Head of caudate nucleus (tissue), 42 donors: ENCODE measurements at regions not wholly inside any gene's neighbourhood (a gene's known extent, or its start where the extent isn't known, plus 50 kb on each side); places are given as distances from the start of the nearest gene placed in this dataset.

Experiments
- DNase-seq, 42 donors: peaks; one replicate each; pipeline versions ENCODE4 v3.0.0 to v3.0.0-alpha.2; 2020 to 2021; ENCODE audit warnings: mixed read lengths in 7 of 42
- intact Hi-C: fragments of 100-400 bp; cut with DNase I; formaldehyde crosslinking; loops from one replicate; pipeline ENCODE4 v1.15.0; 2022

- intact Hi-C loops, result no loop called here
- peak in 3 of 42 donors; percentile 10 to 32 (median 13) for DNase-seq
Observed at GRCh38 chr1:229089586-229090208, 181.2 kb upstream of the RAB4A start.

GRCh38 chr1:229091721-229092136, 179.2 kb upstream of the RAB4A start:
- intact Hi-C loops, result no loop called here

DNA sequence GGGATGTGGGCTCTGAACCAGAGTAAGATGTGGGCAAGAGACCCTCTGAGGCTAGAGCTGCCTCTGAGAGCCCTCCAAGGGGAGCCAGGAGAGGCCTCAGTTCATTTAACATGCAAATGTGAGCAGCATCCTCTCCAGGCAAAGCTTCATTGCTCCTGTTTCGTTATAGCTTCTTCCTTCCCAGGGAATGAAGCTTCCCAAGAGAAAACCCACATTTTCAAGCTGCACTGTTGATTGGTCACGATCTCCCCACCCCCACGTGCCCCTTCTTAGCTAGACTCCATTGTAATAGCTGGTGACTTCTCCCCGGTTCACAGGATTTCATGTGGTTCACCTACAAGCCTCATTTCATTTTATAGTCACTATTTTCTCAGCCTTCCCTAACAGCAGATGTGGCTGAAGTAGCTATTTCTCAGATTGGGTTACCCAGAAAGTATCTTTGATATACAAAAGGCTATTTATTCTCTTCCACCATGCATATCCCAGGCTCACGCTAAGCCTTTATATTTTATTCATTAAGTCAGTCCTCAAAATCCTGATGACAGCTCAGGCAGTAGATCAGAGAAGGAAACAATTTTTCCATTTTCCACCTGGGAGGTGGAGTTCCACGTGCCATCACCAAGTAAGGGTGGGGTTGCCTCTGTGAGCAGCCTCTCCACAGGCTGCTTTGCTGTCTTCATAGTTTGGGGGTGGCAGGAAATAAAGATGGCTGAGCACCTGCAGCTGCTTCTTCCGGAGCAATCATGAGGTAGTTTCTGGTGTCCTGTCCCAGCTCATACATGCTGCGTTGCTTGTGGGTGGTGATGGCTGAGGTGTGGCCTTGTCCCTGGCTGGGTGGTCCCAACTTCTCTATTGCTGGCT, 178.3 kb upstream of the RAB4A start:
- intact Hi-C loops, result no loop called here
- DNase-seq, result peak in 15 of 42 donors; percentile 9 to 56 (median 39)

More at GRCh38 chr1:229091721-229092136, 179.2 kb upstream of the RAB4A start:
- DNase-seq, result peak in 3 of 42 donors; percentile 8 to 43 (median 36)

DNA sequence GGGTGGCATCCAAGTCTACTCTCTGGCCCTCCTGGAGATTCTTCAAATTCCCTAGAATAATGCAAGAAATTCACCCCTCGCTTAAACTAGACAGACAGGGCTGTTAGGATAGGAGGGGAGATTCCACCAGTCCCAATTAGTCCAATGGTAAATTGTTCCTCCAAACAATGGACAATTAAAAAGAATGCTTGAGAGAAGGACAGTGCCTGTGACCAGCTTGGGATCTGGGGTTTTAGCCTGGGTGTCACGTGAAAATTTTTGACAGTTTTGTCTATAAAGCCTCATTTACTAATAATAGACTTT, 177.7 kb upstream of the RAB4A start:
- intact Hi-C loops, result no loop called here
- DNase-seq, result peak in 3 of 42 donors; percentile 1 to 13 (median 5)

GRCh38 chr1:229093609-229094336, 177.1 kb upstream of the RAB4A start:
- peak in 1 of 42 donors; percentile 6 for DNase-seq
- intact Hi-C loops, result no loop called here

DNA sequence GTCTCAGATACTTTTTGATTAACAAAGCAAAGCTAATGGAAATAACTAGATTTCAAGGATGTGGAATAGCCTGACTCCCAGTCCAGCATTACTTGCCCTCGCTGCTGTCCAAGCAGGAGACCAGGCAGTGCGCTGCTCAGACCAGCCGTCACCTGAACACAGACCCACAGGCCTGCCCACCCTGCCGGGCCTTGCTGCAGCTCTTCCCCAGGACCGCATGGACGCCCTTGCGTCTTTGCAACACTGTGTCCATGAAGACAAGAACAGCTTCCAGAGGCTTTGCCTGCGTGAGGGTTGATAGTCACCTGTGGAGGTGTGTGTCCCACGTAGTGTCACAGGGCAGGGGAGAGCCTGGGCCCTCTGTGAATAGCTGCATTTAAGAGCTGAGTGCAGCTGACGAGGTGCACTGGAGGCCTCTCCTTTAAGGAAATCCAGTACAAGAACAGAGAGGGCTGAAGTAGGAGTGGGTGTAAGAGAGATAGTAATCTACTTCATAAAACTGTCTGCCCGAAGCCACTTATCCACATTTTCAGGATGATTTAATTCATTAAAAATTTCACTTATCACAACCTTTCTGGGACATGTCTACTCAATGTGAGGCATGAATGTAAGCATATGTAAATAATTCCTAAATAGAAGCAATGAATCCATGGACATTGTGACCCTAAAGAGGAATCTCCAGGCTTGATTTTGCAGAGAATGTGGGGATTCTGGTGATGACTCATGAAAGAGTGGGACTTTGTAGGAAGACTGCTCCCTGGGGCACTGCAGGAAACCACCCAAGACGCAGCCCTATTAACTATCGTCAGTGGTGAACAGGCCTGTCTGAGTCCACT, 176.2 kb upstream of the RAB4A start:
- intact Hi-C loops, result no loop called here
- peak in 2 of 42 donors; percentile 4 to 32 for DNase-seq

DNA sequence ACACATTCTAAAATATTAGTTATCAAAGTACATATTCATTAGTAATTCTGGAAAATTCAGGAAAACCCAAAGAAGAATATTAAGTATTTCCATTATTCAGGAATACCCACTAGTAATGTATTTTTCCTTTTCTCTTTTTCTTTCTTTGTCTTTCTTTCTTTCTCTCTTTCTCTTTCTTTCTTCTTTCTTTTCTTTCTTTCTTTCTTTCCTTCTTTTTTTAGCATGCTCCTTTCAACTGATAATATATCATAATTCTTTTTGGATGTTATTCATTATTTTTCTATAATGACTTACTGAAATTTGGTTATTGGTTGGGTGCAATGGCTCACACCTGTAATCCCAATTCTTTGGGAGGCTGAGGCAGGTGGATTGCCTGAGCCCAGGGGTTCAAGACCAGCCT, 175.6 kb upstream of the RAB4A start:
- intact Hi-C loops, result no loop called here
- no peak for DNase-seq

DNA sequence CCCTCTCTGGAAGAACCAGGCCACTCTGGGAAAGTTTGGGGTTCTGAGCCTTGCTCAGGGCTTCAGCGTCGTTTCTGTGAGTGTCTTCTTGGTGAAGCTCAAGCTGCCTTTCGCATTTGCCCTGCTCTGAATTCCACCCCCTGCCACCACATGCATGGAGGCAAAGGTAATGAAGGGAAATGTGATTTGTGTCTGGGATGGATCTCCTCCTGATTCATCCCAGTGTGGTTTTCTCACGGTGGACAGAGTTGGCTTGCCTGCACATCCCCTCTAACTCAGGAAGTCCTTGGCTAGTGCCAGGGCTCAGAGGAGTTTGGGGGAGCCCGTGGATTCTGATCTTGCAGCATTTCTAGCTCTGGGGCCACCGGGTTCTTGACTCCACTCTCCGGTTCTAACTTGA, 173.6 kb upstream of the RAB4A start:
- DNase-seq, result no peak
- intact Hi-C loops, result no loop called here

DNA sequence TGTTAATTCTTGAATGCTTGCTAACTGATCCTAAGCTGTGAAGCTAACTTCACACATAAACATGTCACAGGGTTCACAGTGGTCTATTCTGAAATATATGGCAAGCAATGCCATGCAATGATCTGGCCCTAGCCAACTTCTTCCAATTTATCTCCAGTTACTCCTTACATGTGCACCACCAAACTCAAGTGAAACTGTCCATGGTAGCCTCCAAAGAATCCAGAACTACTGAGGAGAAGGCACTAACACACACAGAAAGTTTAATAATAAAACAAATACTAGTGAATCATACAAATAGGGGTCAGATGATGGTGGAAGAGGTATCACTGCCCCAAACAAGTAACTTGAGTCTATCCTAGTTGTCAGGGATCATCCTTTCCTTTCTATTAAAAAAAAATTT, 172.6 kb upstream of the RAB4A start:
- no peak for DNase-seq
- intact Hi-C loops, result no loop called here

DNA sequence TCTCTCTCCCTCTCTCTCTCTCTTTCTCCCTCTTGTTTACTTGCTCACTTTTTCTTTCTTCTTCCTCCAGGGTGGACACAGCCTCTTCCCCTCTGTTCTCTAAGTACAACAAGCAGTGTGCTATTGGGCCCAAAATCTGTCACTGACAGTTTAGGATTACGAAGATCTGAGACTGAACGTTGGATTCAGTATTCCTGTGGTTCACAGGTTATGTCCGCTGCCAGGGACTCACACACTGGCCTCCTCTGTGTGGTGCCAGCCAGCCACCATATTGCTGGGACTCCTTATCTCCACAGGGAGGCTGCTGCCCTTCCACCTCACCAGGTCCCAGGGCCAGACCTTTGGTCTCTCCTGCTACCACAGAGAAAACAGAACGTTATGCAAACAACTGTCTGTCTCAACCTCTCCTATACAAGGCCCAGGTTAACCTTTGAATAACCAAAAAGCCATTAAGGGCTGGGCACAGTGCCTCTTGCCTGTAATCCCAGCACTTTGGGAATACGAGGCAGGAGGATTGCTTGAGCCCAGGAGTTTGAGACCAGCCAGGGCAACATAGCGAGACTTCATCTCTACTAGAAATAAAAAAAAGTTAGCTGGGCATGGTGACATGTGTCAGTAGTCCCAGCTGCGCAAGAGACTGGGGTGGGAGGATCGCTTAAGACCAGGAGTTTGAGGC, 171.9 kb upstream of the RAB4A start:
- intact Hi-C loops, result no loop called here
- peak in 1 of 42 donors; percentile 11 for DNase-seq

- peak in 2 of 42 donors; percentile 3 to 27 for DNase-seq
- intact Hi-C loops, result no loop called here
Observed at GRCh38 chr1:229101011-229101871, 169.7 kb upstream of the RAB4A start.

- peak in 1 of 42 donors; percentile 7 for DNase-seq
- intact Hi-C loops, result no loop called here
Observed at GRCh38 chr1:229102741-229103391, 168.0 kb upstream of the RAB4A start.

DNA sequence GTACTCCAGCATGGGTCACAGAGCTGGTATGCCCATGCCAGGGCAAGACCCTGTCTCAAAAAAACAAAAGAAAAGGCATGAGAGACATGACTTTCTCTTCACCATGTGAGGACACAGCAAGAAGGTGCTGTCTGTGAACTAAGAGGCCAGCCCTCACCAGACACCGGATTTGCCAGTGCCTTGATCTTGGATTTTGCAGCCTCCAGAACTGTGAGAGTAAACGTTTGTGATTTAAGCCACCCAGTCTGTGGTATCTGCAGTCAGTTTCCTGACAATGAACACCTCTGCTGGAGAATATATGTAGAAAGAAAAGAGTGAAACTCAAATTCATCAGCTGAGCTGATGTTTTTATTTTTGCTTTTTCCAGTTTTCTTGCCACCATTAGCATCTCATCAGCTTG, 166.3 kb upstream of the RAB4A start:
- no peak for DNase-seq

GRCh38 chr1:229105109-229105508, 165.8 kb upstream of the RAB4A start:
- intact Hi-C loops, result no loop called here
- peak in 1 of 42 donors; percentile 34 for DNase-seq

More for the DNA sequence above, 166.3 kb upstream of the RAB4A start:
- intact Hi-C loops, result no loop called here

DNA sequence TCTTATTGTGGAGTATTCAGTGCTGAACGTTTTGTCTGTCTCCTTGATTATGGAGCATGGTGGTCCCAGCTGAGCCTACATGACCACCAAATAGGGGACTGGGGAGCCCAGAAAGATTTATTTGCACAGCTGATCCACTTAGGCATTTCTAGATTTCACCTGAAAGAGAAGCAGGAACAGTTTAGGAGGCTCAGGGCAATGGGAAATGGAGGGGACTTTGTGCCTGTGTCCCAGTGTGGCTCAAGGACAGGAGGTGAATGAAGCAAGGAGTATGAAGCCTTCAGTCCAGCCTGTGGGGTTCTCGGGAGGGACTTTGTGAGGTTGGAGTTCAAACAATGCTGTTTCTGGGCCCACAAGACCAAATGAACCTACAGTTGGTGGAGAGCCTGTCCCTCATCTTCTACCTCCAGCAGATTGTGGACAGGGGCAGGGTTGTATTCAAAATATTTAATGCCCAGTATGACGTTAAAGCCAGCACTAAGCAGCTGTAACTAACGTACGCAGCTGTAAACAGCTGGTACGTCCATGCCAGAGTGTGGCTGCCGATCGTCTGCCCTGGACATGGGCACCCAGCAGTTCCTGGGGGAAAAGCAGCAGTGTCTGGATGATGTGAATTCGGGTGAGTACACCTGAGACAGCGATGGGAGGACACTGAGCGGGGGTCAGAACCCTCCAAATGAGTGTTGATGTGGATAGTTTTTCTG, 164.9 kb upstream of the RAB4A start:
- intact Hi-C loops, result no loop called here
- DNase-seq, result peak in 2 of 42 donors; percentile 1 to 5

DNA sequence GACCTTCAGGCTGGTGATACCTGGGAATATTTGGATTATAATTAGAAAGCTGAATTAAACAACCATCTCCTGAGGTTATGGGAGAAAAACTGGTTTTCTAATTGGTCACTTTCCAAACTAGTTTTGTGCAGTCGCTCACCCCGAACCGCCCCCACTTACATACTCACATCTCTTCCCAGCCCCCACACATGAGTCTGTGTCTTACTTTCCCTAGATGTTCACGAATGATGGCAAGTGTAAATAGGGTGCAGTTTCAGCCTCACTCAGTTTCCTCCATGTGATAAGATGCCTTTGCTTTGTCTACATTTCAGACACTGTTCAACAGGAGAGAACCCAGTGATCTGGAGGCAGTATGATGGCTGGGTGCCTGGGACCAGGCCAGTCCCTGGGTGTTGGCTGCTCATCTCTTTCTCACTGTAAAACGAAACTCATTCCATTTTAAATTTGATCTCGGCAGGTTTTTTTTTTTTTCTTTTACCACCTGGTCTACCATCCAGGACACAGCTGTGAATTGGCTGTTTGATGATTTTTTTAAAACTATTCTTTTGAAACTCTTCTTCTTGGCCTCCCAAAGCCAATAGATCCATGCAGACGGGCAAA, 164.3 kb upstream of the RAB4A start:
- intact Hi-C loops, result no loop called here
- peak in 2 of 42 donors; percentile 4 to 5 for DNase-seq
